PFSK-1 (cell line): ENCODE measurements at regions not wholly inside any gene's neighbourhood (a gene's known extent, or its start where the extent isn't known, plus 50 kb on each side); places are given as distances from the start of the nearest gene placed in this dataset.

Source experiments
- FOXP2 ChIP-seq: optimal IDR thresholded peaks from 2 replicates; pipeline ENCODE3; 2011; ENCODE audit warnings: borderline replicate concordance, control low read depth, inconsistent platforms; ENCODE audit not compliant: insufficient read depth; ENCODE audit errors: extremely low read length, extremely low read depth
- POLR2AphosphoS5 ChIP-seq: IDR thresholded peaks from 2 replicates; pipeline ENCODE4 v1.6.1; 2012; ENCODE audit warnings: low read depth, mild to moderate bottlenecking, control low read depth, low read length, moderate library complexity
- SIN3A ChIP-seq: IDR thresholded peaks from 2 replicates; pipeline ENCODE4 v1.6.1; 2012; ENCODE audit warnings: mild to moderate bottlenecking, low read length, moderate library complexity, borderline replicate concordance; ENCODE audit not compliant: insufficient read depth
- TAF1 ChIP-seq: IDR thresholded peaks from 2 replicates; pipeline ENCODE4 v1.6.1; 2012; ENCODE audit warnings: low read length, control low read depth, borderline replicate concordance; ENCODE audit not compliant: insufficient read depth
- TF ChIP-seq, protein P1 (sequence below), 2 experiments: IDR thresholded peaks; 2 replicates each; pipeline versions ENCODE4 v1.6.1 to v1.8.0; 2011 to 2012; ENCODE audit warnings: low read depth in 2 of 2, low read length in 2 of 2, control low read depth in 1 of 2, inconsistent platforms in 1 of 2, mild to moderate bottlenecking in 1 of 2, moderate library complexity in 1 of 2; ENCODE audit not compliant: insufficient read depth in 1 of 2

DNA sequence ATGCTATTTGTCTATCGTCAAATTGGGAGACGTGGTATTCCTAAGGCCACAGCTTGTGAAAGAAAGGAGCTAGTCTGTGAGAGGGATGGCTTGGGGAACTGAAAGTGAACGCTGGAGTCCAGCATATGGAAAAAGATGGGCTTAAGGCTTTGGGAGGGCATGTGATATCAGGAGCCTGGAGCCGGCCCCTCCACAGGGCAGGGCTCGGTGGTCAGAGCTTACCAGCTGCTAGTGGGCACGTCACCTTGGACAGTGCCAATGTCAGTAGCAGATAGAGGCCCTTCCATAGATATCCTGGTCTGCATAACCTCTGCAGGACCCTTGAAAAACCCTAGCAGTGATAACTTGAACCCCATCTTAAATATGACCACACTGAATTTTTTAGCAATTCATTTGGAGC is 259.1 kb upstream of the RAB6C start:
- TF ChIP-seq SIN3A = no peak
- no peak for TF ChIP-seq POLR2AphosphoS5
- TF ChIP-seq, protein P1, sequence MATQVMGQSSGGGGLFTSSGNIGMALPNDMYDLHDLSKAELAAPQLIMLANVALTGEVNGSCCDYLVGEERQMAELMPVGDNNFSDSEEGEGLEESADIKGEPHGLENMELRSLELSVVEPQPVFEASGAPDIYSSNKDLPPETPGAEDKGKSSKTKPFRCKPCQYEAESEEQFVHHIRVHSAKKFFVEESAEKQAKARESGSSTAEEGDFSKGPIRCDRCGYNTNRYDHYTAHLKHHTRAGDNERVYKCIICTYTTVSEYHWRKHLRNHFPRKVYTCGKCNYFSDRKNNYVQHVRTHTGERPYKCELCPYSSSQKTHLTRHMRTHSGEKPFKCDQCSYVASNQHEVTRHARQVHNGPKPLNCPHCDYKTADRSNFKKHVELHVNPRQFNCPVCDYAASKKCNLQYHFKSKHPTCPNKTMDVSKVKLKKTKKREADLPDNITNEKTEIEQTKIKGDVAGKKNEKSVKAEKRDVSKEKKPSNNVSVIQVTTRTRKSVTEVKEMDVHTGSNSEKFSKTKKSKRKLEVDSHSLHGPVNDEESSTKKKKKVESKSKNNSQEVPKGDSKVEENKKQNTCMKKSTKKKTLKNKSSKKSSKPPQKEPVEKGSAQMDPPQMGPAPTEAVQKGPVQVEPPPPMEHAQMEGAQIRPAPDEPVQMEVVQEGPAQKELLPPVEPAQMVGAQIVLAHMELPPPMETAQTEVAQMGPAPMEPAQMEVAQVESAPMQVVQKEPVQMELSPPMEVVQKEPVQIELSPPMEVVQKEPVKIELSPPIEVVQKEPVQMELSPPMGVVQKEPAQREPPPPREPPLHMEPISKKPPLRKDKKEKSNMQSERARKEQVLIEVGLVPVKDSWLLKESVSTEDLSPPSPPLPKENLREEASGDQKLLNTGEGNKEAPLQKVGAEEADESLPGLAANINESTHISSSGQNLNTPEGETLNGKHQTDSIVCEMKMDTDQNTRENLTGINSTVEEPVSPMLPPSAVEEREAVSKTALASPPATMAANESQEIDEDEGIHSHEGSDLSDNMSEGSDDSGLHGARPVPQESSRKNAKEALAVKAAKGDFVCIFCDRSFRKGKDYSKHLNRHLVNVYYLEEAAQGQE (IDR thresholded peaks at IDR 0.05; ENCODE audit: insufficient read depth in 1 of 2, low read depth in 2 of 2, low read length in 2 of 2) = no peak
- no peak for TF ChIP-seq TAF1
- TF ChIP-seq FOXP2 = no peak
